NT2/D1 (cell line): ENCODE measurements at regions not wholly inside any gene's neighbourhood (a gene's known extent, or its start where the extent isn't known, plus 50 kb on each side); places are given as distances from the start of the nearest gene placed in this dataset.

Source experiments
- DNase-seq: peaks from one replicate; pipeline ENCODE4 v3.0.0-alpha.2; 2011; ENCODE audit warnings: low read depth, low spot score
- H3K27me3 ChIP-seq: 2 replicates; pipeline ENCODE4 v1.6.0; 2011; ENCODE audit warnings: mild to moderate bottlenecking; ENCODE audit not compliant: insufficient read length, insufficient read depth
- H3K36me3 ChIP-seq: 2 replicates; pipeline ENCODE4 v1.6.1; 2011; ENCODE audit warnings: mild to moderate bottlenecking, low read length, mixed read lengths; ENCODE audit not compliant: insufficient read depth, insufficient read length
- H3K4me1 ChIP-seq: 2 replicates; pipeline ENCODE4 v1.5.1; 2011; ENCODE audit not compliant: insufficient read depth, insufficient read length
- H3K4me3 ChIP-seq: 2 replicates; pipeline ENCODE4 v1.5.1; 2011; ENCODE audit warnings: low read depth; ENCODE audit not compliant: insufficient read length
- H3K9ac ChIP-seq: 2 replicates; pipeline ENCODE4 v1.6.0; 2011; ENCODE audit warnings: low read depth; ENCODE audit not compliant: insufficient read length
- H3K9me3 ChIP-seq: 2 replicates; pipeline ENCODE4 v1.5.1; 2011; ENCODE audit warnings: mild to moderate bottlenecking, low read length; ENCODE audit not compliant: insufficient read depth
- SUZ12 ChIP-seq: IDR thresholded peaks from 2 replicates; pipeline ENCODE4 v1.6.1; 2011; ENCODE audit not compliant: insufficient read length, insufficient read depth; ENCODE audit errors: extremely low read depth
- YY1 ChIP-seq: IDR thresholded peaks from 2 replicates; pipeline ENCODE4 v1.6.1; 2011; ENCODE audit not compliant: insufficient read length, insufficient read depth
- ZNF274 ChIP-seq: IDR thresholded peaks from 2 replicates; pipeline ENCODE4 v1.6.1; 2011; ENCODE audit warnings: mild to moderate bottlenecking, low read depth, low read length

DNA sequence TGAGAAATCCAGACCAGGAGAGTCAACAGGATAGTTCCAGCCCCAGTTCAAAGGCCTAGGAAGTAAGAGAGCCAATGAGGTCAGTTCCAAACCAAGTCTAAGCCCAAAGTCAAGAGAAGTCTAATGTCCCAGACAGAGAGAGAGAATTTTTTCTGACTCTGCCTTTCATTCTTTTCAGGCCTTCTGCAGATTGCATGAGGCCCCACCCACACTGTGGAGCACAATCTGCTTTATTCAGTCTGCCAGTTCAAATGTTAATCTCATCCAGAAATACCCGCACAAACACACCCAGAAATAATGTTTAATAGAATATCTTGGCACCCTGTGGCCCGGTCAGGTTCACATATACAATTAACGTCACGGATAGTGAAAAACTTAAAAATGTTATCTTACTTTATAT, 962.4 kb upstream of the SOX9 start:
- H3K9ac ChIP-seq = no peak overlapping the region
- H3K36me3 ChIP-seq = no peaks in the 10 kb centered on the region
- H3K4me3 ChIP-seq = no peak overlapping the region
- no peaks in the 10 kb centered on the region for H3K27me3 ChIP-seq
- no peaks in the 10 kb centered on the region for H3K4me1 ChIP-seq
- no peak for DNase-seq
- TF ChIP-seq SUZ12 = no peak
- no peak for TF ChIP-seq ZNF274
- TF ChIP-seq YY1 = no peak
- H3K9me3 ChIP-seq = no peaks in the 10 kb centered on the region

DNA sequence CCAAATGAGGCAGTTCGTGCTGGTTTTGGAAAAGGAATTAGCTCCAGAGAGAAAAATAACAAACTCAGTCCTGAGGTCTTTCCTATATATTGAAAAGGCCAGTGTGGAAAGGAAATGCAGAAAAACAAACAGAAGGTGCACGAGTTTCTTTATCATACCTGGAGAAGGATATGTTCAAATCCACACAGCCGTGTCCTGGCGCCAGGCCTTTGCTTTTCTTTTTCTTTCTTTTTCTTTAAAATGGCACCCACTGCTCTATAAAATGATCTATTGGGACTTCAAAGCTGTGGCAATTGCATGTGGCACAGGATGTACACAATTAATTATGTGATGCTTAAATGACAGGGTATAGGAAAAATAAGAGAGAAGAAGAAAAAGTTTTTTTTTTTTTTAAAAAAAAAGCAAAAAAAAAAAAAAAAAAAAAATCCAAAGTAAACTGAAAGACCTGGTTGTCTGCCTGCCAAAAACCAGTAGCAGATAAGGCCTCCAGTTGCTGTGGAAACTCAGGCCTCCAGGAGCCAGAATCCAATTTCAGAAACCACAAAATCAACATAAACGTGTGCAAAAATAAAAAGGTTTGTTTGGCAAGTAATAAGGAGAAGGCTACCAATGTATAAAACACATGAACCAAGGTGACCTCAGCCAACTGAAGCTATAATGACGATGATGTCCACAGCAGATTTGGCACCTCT, 957.6 kb upstream of the SOX9 start:
- TF ChIP-seq ZNF274 (no peak), YY1 (no peak), SUZ12 (no peak)
- H3K9me3 ChIP-seq = no peaks in the 10 kb centered on the region
- no peak overlapping the region for H3K9ac ChIP-seq
- no peaks in the 10 kb centered on the region for H3K4me1 ChIP-seq
- no peaks in the 10 kb centered on the region for H3K36me3 ChIP-seq
- no peaks in the 10 kb centered on the region for H3K27me3 ChIP-seq
- no peak for DNase-seq
- H3K4me3 ChIP-seq = no peak overlapping the region

DNA sequence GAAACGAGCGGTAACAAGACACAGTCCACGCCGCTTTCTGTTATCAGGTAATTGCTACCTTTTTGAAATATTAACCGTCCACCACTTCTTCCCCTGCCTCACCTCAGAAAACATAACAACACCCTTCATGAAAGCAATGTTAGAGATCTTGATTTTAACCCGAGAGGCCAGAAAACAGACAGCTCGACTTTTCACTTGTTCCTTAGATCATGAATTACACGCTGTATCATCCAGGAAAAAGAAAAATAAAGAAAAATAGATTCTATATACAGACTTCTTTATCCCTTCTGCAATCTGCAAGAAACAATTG, 957.1 kb upstream of the SOX9 start:
- Histone ChIP-seq H3K27me3 (no peaks in the 10 kb centered on the region), H3K9me3 (no peaks in the 10 kb centered on the region), H3K36me3 (no peaks in the 10 kb centered on the region), H3K4me1 (no peaks in the 10 kb centered on the region), H3K4me3 (no peak overlapping the region), H3K9ac (no peak overlapping the region)
- TF ChIP-seq YY1 = no peak
- no peak for TF ChIP-seq ZNF274
- no peak for DNase-seq

DNA sequence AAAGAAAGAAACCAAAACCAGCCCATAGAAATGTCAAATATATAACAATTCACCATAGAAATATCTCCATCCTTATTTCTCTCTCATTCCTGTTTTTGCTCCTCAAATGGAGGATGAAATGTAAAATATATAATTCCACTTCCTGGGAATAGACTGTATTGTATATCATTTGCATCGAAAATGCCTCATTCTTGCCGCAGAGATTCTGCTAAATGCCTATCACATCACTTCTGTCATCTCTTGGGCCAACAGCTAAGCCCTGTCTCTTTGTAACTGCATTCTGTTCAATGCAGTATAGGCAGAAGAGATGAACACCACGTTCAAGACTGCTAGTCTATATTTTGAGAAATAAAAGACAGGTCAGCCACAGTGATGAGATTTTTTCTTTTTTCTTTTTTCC, 956.3 kb upstream of the SOX9 start:
- H3K36me3 ChIP-seq = no peaks in the 10 kb centered on the region
- no peak for DNase-seq
- H3K9ac ChIP-seq = no peak overlapping the region
- H3K4me1 ChIP-seq = no peaks in the 10 kb centered on the region
- no peak overlapping the region for H3K4me3 ChIP-seq
- no peaks in the 10 kb centered on the region for H3K9me3 ChIP-seq
- no peaks in the 10 kb centered on the region for H3K27me3 ChIP-seq
- no peak for TF ChIP-seq YY1
- TF ChIP-seq ZNF274 = no peak
- TF ChIP-seq SUZ12 = no peak

DNA sequence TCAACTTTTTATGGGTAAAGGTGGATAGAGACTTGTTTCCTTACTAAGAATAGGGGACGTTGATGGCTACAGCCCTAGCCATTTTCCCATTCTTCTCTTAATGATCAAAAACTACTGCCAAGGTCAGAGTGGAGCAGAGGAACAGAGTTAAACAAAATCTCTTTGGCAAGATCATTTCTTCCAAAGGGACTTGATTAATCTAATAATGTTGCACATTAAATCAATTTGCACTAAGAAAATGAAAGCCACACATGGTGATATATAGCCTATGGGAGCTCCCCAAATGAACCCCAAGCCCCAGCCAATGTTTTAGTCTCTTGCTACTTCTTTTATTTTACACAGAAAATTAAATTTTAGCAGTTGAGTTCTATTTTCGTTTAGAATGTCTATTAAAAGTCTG, 954.5 kb upstream of the SOX9 start:
- DNase-seq = no peak
- no peak for TF ChIP-seq YY1
- no peak for TF ChIP-seq ZNF274
- no peak for TF ChIP-seq SUZ12

DNA sequence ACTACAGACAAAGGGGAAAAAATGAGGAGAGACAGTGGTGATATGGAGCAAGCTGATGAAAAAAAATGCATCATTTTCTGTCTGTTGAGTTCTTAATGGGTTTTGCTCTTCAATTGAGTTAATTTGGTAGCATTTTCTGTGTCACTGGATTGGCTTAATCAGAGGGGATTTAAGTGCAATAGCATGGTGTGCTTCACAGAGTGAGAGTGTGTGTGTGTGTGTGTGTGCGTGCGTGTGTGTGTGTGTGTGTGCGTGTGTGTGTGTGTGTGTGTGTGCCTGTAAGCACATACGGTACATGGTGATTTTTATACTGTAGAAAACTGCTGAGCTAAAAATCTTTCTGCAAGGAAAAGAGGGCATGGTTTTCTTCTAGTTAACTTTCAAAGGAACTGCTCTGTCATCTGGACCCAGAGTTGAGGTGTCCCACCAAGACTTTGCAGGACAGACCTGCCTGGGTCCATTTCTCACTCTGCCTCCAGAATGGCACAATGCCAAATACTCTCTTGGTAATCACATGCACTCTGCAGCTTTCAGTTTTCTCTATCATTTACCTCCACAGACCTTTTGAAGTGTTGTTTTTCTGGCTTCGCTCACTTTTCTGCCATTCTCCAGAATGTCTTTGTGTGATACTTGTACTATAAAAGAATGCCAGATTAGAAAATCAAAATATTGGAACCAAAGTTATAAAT, 952.6 kb upstream of the SOX9 start:
- TF ChIP-seq SUZ12 (no peak), YY1 (no peak), ZNF274 (no peak)
- no peak overlapping the region for H3K9ac ChIP-seq
- no peaks in the 10 kb centered on the region for H3K9me3 ChIP-seq
- DNase-seq = no peak
- no peaks in the 10 kb centered on the region for H3K36me3 ChIP-seq
- H3K4me3 ChIP-seq = no peak overlapping the region
- no peaks in the 10 kb centered on the region for H3K4me1 ChIP-seq
- no peaks in the 10 kb centered on the region for H3K27me3 ChIP-seq

More for the DNA sequence above, 954.5 kb upstream of the SOX9 start:
- H3K4me1 ChIP-seq = no peaks in the 10 kb centered on the region
- no peaks in the 10 kb centered on the region for H3K9me3 ChIP-seq
- no peaks in the 10 kb centered on the region for H3K36me3 ChIP-seq
- no peak overlapping the region for H3K4me3 ChIP-seq
- no peak overlapping the region for H3K9ac ChIP-seq
- H3K27me3 ChIP-seq = no peaks in the 10 kb centered on the region

DNA sequence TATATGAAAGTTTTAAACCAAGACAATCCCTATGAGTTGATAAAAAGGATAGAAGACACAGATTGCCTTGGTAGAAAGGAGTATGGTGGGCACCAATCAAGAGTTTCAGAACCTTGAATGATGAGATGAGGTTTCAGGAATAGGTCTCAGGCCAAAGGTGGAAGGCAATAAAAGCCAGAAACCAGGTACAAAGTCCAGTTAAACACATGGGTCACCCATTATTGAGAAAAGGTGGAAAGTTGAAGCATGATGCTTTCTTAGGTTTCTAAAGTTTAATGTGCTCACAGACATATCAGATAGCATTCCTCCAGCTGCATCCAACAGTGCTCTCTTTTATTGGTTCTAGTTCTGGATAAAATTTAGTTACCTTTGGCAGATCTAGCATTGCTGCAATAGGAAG, 950.8 kb upstream of the SOX9 start:
- TF ChIP-seq SUZ12 = no peak
- Histone ChIP-seq H3K9me3 (no peaks in the 10 kb centered on the region), H3K4me3 (no peak overlapping the region)

DNA sequence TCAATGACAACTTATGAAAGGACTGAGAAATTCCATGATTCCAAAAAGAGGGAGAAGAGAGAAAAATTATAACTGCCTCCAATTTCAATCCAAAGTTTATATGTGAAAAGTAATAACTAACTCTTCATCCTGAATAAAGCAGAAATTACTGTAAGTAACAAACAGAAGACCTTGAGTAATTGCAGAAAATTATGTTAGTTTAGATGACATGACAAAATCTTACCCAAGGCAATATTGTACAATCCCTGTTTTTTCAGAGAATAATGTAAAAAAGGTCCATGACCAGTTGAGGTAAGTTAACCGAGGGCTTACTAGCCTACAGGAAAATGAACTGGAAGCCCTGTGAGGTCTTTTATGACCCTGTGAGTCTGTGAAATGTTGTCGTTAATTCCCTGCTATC, 949.5 kb upstream of the SOX9 start:
- Histone ChIP-seq H3K4me1 (no peaks in the 10 kb centered on the region), H3K9me3 (no peaks in the 10 kb centered on the region), H3K36me3 (no peaks in the 10 kb centered on the region), H3K27me3 (no peaks in the 10 kb centered on the region), H3K9ac (no peak overlapping the region), H3K4me3 (no peak overlapping the region)
- TF ChIP-seq ZNF274 = no peak
- no peak for TF ChIP-seq SUZ12
- TF ChIP-seq YY1 = no peak
- DNase-seq = no peak

More for the DNA sequence above, 950.8 kb upstream of the SOX9 start:
- Histone ChIP-seq H3K27me3 (no peaks in the 10 kb centered on the region), H3K9ac (no peak overlapping the region), H3K36me3 (no peaks in the 10 kb centered on the region), H3K4me1 (no peaks in the 10 kb centered on the region)
- DNase-seq = no peak
